HG02885 (cell line): ENCODE measurements at regions not wholly inside any gene's neighbourhood (a gene's known extent, or its start where the extent isn't known, plus 50 kb on each side); places are given as distances from the start of the nearest gene placed in this dataset.
"Not testable (repeated sequence)": the region's sequence is repeated elsewhere in the genome, so short reads cannot be mapped to it uniquely, and the experiment has no call there.

ENCODE experiments used
- ATAC-seq: cut with Tn5 transposase; IDR thresholded peaks from one replicate; pipeline ENCODE4 v1.9.1; 2021; ENCODE audit warnings: mild to moderate bottlenecking; ENCODE audit not compliant: unreplicated experiment, poor library complexity

DNA sequence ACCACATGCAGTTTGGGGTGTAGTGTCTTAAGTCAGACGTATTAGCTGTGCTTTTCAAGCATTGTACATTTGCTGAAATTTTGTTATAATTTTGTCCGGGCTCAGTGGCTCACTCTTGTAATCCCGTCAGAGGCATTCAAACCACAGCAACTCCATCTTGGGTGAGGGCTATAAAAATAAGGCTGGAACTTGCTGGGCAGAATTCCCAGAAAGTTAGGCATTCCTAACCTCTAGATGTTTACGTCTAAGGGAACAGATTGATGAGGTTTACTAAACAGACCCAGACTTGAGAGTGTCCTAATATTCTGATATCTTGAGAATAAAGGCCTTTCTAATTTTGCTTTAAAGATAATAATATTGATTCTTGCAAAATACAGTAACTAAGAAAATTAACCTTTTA, 957.8 kb downstream of the NXPH1 start:
- no peak for ATAC-seq

DNA sequence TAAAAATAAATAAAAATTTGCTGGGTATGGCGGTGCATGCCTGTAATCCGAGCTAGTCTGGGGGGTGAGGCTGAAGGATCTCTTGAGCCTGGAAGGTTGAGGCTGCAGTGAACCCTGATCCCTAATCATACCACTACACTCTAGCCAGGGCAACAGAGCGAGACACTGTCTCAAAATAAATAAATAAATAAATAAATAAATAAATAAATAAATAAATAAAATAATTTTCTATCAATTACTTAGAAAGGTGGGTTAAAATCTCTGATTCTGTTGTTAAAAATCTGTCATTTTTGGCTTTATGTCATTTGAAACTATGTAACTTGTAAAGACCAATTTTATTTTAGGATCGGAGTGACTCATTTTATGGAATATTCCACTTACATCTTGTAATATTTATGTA, 958.6 kb downstream of the NXPH1 start:
- ATAC-seq: no peak

DNA sequence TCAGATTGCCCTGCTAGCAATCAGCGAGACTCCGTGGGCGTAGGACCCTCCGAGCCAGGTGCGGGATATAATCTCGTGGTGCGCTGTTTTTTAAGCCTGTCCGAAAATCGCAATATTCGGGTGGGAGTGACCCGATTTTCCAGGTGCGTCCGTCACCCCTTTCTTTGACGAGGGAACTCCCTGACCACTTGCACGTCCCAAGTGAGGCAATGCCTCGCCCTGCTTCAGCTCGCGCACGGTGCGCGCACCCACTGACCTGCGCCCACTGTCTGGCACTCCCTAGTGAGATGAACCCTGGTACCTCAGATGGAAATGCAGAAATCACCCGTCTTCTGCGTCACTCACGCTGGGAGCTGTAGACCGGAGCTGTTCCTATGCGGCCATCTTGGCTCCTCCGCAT, 971.0 kb downstream of the NXPH1 start:
- ATAC-seq: not testable (repeated sequence)

DNA sequence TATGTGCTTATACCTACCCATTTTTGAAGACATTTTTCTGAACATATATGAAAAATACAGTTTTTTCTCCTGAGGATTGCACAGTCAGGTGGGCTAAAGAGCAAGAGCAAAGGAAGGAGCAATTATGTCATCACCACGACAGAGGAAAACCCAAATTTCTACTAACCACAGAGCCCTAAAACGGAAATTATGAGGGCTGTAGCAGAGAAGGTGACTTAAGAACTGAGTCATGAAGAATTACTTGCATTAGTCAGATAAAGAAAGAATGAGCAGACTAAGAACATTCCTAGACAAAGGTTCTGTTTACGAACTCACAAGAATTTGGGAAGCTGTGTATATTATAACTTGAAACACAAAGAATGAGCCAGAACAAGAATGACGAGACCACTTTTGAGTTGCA, 974.4 kb downstream of the NXPH1 start:
- no peak for ATAC-seq

DNA sequence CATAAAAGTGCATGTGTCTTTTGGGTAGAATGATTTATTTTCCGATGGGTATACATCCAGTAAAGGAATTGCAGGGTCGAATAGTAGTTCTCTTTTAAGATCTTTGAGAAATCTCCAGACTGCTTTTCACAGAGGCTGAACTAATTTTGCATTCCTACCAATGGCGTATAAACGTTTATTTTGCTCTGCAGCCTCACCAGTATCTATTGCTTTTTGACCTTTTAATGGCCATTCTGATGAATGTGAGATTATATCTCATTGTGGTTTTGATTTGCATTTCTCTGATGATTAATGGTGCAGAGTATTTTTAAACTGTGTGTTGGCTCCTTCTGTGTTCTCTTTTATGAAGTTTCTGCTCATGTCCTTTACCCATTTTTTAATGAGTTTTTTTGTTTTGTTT, 1020.1 kb downstream of the NXPH1 start:
- no peak for ATAC-seq

DNA sequence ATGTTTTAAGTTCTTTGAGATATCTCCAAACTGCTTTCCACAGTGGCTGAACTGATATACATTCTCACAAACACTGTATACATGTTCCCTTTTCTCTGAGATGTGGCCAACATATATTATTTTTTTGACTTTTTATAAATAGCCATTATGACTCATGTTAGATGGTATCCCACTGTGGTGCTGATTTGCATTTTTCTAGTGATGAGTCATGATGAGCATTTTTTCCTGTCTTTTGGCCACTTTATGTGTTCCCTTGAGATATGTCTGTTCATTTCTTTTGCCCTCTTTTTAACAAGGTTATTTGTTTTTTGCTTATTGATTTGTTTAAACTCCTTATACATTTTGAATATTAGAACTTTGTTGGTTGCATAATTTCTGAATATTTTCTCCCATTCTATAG, 1055.1 kb downstream of the NXPH1 start:
- peak; percentile 66 for ATAC-seq

DNA sequence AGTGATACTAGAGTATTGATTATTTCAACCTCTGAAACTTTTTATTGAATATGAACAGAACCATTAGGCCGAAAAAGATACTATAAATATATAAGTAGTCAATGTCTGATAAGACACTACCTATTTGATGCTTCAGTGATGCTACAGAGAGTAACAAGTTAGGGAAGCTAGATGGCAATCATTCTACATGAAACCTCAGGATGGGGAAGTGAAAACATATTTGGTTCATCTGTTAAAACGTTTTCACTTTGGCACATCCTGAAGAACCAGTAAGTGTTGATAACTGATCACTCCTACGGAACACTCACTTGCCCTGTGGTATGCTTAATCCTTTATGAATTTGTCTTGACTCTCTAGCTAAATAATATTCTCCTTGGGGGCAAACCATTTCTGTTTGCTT, 1064.9 kb downstream of the NXPH1 start:
- ATAC-seq: no peak

DNA sequence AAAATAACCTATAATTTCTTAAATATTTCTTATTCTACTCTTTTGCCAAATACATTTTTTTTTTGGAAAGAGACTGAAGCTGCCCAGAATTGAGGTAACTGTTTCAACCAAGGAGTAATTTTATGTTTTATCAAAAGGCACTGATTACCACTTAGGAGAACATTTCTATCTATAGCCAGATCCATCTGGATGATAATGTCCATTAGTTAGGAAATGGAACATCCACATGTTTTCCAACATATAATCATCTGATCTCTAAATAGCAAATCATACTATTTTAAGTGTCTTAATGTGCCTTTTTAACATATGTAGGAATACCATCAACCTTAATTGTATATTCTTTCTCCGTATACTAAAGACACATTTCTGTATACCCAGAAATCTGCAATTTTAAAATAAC, 1068.9 kb downstream of the NXPH1 start:
- no peak for ATAC-seq

DNA sequence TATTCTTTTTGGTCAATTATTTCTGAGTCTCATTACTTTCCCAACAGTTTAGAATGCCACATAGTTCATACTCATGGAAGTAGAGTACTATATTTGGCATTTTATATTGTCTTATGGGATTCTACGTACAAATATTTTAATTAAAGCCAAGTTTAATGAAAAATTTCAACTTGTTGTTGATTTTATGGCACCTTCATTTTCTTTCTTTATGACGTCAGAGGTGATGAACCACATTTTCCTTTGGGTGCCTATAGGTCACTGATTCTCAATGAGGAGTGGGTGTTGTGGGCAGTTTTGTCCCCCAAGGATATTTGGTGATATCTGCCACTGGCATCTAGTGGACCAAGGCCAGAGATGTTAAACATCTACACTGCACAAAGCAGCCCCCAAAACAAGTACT, 1071.3 kb downstream of the NXPH1 start:
- no peak for ATAC-seq

DNA sequence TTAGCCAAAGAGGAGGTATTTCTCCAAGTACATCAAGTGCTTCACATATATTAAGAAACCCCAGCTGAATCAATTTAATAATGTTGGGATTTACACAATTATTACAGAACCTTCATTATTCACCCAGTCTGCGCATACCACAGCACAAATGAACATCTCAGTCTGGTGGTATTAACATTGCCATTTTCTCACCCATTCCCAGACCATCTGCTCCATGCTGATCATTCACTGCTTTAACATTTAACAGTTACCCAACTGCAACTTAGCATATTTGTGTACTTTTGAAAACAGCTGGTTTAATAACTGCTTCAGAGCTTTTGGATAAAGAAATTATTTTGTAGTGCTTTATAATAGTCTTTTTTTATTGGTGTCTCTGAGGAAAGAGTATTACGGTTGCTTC, 1072.1 kb downstream of the NXPH1 start:
- no peak for ATAC-seq

DNA sequence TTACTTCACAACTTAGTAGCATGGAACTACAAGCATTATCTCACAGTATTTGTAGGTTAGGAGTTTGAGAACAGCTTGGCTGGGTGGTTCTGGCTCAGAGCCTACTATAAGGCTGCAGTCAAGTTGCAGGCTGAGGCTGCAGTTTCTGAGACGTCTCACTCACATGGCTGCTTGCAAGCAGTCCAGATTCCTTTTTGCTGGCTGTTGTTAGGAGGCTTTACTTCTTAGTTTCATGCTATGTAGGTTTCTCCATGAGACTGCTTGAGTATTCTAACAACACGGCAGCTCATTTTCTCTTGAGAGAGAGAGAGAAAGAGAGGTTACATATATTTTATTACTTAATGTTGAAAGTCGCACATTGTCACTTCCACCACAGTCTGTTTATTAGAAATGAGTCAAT, 1073.9 kb downstream of the NXPH1 start:
- ATAC-seq: no peak

DNA sequence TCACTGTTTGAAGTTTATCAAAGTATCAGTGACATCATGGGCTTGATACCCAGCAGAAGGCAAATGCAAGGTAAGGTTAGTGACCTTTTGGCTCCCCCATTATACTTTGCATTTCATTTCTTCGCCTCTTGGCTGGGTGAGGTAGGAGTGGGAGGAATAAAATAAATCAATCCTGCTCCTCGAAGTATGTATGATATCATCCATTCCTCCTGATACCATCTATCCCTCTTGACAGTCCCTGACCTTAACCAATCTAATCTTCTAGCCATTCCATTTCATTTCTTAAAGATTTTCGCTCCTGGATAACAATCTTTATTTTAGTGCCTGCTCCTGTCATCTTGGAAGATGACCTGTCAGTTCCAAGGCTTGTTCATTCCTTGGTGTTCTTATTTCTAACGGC, 1083.3 kb downstream of the NXPH1 start:
- ATAC-seq: no peak

DNA sequence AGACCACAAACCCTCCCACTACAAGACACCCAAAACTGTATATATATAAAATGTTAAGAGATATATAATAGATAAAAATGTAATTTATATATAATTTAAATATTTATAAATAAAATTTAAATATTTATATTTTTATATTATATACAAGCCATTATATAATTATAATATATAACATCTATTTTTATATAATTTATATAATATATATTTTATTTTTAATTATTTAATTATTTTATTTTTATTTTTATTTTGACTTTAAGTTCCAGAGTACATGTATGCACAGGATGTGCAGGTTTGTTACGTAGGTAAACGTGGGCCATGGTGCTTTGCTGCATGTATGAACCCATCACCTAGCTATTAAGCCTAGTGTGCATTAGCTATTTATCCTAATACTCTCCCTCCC, 1090.2 kb downstream of the NXPH1 start:
- no peak for ATAC-seq

DNA sequence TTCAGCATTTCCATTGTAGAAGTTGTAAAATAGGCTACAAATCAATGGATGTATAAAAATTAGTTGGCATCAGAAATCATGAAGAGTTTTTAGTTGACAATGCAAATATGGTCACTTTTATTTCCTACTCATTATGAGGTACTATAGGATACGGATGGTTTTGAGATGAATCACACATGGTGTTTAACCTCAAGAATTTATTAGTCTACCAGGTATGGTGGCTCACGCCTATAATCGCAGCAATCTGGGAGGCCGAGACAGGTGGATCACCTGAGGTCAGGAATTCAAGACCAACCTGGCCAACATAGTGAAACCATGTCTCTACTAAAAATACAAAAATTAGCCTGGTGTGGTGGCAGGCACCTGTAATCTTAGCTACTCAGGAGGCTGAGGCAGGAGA, 1119.0 kb downstream of the NXPH1 start:
- ATAC-seq: not testable (repeated sequence)

DNA sequence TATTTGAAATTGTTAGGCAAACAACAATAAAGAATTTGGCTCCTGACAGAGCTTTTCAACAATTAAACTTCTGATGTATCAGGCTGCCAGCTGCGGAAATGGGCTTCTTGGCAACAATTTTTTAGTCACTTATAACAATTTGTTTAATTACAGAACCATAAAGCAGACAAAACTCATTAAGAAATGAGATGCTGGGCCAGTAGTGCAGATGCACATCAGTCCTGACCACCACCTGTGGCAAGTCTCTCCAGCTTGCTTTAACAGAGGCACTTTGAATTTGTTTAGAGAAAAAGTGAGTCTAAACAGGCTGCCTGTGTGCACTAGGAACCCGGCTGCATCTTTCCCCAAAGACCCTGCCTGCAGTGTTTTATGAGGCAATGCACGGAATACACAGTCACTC, 1124.4 kb downstream of the NXPH1 start:
- no peak for ATAC-seq

DNA sequence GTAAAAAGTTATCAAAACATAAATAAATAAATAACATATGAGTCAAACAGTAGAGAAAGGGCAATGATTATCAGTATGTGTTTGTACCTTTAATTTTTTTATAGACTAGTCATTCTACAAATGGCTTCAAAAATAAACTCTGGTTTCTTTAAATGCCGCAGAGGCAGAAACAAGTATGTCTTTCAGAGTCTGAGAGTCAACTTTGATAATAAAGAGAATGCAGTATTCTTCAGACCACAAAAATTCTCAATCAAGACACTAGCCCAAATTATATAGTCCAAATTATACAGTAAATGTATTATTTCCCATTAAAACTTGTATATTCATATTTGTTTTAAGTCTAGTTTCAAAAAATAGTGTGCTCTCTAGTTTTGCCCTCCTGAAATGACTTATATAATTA, 1142.3 kb downstream of the NXPH1 start:
- no peak for ATAC-seq

DNA sequence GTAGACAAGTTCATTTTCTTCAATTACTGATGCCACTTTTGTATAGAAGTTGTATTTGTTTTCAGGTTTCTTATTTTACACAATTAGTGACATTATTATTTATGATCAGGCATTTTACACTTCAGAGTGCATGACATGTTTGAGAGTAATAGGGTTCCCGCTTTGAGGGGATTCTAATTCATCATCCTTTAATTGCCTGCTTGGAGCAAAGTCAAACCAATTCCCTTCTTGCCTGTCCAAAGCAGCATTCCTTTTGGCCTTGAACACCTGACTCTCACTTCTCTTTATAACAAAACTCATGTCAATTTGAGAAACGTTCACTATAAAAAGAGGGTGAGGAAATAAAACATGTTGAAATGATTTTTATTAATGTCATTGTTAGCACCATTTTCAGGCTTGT, 1149.4 kb downstream of the NXPH1 start:
- no peak for ATAC-seq

DNA sequence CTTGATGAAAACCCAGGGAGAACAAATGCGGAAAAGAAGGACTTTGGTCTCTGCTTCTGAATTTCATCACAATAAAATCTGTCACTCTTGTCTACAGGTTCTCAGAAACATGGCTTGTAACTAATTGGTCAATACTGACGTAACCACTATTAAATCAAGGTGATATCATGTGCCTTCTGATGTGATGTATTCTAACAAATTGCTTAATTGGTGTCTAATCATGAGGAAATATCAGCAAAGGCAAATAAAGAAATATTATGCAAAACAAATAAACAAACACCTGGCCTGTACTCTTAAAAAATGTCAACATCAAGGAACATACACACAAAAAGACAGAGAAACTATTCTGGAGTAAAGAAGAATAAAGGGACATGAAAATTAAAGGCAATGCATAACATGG, 1165.0 kb downstream of the NXPH1 start:
- ATAC-seq: no peak

DNA sequence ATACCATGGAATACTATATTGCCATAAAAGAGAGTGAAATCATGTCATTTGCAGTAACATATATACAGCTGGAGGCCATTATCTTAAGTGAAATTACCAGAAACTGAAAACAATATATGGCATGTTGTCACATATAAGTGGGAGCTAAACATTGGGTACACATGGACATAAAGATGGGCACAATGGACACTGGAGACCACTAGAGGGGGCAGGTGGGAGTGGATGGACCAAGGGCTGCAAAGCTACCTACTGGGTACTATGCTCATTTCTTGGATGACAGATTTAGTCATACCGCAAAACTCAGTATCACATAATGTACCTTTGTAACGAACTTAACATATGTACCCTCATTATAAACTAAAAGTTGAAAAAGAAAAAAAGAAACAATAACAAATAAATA, 1167.6 kb downstream of the NXPH1 start:
- no peak for ATAC-seq

DNA sequence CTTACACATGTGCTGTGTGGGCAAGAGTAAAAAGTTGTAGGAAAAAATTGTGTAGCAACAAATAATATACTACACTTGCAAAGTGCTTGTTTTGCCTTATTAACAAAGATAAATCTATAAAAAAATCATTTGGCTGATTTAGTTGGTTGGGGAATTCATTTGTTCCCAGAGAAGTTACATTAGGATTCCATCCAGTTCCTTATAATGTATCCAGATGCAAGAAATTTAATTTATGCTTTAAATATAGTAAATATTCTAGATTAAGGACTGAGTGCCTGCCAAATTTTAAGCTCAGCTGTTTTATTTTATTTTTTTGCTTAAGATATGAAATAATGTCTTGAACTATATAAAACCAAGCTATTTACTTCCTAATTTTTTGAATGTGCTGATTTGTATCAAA, 1169.9 kb downstream of the NXPH1 start:
- ATAC-seq: no peak

DNA sequence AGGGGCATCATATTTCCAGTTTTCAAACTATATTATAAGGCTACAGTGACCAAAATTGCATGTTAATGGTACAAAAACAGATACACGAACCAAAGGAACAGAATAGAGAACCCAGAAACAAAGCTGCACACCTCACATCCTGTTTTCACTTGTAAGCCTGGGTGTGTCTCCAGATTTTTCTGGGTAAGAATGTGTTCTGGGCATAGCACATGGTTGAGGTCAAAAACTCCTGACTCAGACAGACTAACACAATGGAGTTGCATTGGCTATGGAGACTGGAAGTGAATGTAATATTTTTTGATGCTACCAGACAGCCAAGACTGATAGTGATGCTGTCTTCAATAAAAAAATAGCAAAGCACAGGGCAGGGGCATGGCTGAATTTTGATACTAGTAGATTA, 1175.2 kb downstream of the NXPH1 start:
- no peak for ATAC-seq

DNA sequence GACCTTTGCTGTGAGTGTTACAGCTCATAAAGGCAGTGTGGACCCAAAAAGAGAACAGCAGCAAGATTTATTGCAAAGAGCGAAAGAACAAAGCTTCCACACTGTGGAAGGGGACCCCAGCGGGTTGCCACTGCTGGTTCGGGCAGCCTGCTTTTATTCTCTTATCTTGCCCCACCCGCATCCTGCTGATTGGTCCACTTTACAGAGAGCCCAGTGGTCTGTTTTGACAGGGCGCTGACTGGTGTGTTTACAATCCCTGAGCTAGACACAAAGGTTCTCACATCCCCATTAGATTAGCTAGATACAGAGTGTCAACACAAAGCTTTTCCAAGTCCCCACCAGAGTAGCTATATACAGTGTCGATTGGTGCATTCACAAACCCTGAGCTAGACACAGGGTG, 1187.5 kb downstream of the NXPH1 start:
- ATAC-seq: not testable (repeated sequence)

DNA sequence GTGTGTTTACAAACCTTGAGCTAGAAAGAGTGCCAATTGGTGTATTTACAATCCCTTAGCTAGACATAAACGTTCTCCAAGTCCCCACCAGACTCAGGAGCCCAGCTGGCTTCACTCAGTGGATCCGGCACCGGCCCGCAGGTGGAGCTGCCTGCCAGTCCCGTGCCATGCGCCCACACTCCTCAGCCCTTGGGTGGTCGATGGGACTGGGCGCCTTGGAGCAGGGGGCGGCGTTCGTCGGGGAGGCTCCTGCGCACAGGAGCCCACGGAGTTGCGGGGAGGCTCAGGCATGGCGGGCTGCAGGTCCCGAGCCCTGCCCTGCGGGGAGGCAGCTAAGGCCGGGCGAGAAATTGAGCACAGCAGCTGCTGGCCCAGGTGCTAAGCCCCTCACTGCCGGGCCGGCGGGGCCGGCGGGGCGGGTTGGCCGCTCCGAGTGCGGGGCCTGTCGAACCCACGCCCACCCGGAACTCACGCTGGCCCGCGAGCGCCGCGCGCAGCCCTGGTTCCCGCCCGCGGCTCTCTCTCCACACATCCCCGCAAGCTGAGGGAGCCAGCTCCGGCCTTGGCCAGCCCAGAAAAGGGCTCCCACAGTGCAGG, 1188.0 kb downstream of the NXPH1 start:
- not testable (repeated sequence) for ATAC-seq
